ENCODE measurements at regions not wholly inside any gene's neighbourhood (a gene's known extent, or its start where the extent isn't known, plus 50 kb on each side); places are given as distances from the start of the nearest gene placed in this dataset.

DNA sequence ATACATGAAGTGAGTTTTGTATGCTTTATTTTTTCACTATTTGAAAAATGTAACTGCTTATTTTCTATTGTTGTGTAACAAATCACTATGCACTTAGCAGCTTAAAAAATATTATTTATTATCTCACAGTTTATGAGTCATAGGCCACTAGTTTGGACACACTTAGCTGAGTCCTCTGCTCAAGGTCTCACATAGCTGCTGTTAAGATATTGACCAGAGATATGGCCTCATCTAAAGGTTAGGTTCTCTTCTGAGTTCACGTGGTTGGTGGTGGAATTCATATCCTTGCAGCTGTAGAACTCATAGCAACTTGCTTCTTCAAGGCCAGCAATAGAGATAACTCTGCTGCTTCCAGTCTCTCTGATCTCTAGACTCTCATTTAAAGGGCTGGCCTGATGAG is 534.4 kb downstream of the SPRY1 start:
- Histone ChIP-seq H3K9me3 (ENCODE audit: control extremely low read depth in 1 of 3, control insufficient read depth in 2 of 3, insufficient read depth in 1 of 3, low read length in 2 of 3) (no peaks in the 10 kb centered on the region), H4K20me1 (ENCODE audit: control insufficient read depth, insufficient read depth, low read length, poor library complexity, severe bottlenecking) (no peaks in the 10 kb centered on the region), H3K4me3 (ENCODE audit: control extremely low read depth in 1 of 5, extremely low read depth in 1 of 5, insufficient read depth in 1 of 5, low read depth in 2 of 5, low read length in 4 of 5) (no peak overlapping the region), H3K36me3 (replicated peaks in 1 of 2; ENCODE audit: control extremely low read depth in 1 of 2, control insufficient read depth in 1 of 2, extremely low read depth in 1 of 2, insufficient read depth in 2 of 2, low read length in 1 of 2) (no peaks in the 10 kb centered on the region), H3K27ac (ENCODE audit: low read length in 2 of 2) (no peak overlapping the region), H2AFZ (ENCODE audit: insufficient read depth, low read depth, low read length, poor library complexity, severe bottlenecking) (no peak overlapping the region), H3K9ac (ENCODE audit: low read length) (no peak overlapping the region), H3K79me2 (ENCODE audit: control insufficient read depth, insufficient read depth, low read length) (no peaks in the 10 kb centered on the region), H3K4me2 (replicated peaks; ENCODE audit: low read depth, low read length, poor library complexity, severe bottlenecking) (no peak overlapping the region), H3K27me3 (replicated peaks in 1 of 4; ENCODE audit: control extremely low read depth in 1 of 4, control insufficient read depth in 3 of 4, insufficient read depth in 4 of 4, low read length in 3 of 4) (no peaks in the 10 kb centered on the region), H3K4me1 (ENCODE audit: control insufficient read depth in 2 of 2, insufficient read depth in 2 of 2, low read length in 2 of 2) (no peaks in the 10 kb centered on the region)
- no peak overlapping the region for H3K4me3 Mint-ChIP-seq
- no peak overlapping the region for H3K27ac Mint-ChIP-seq
- no peaks in the 10 kb centered on the region for H3K4me1 Mint-ChIP-seq
- DNase-seq (no peak), ATAC-seq (ENCODE audit: low read depth) (no peak)
- peaks cover 2% of the 10 kb centered on the region for H3K9me3 Mint-ChIP-seq (ENCODE audit: insufficient read depth)
- TF ChIP-seq, protein P1, sequence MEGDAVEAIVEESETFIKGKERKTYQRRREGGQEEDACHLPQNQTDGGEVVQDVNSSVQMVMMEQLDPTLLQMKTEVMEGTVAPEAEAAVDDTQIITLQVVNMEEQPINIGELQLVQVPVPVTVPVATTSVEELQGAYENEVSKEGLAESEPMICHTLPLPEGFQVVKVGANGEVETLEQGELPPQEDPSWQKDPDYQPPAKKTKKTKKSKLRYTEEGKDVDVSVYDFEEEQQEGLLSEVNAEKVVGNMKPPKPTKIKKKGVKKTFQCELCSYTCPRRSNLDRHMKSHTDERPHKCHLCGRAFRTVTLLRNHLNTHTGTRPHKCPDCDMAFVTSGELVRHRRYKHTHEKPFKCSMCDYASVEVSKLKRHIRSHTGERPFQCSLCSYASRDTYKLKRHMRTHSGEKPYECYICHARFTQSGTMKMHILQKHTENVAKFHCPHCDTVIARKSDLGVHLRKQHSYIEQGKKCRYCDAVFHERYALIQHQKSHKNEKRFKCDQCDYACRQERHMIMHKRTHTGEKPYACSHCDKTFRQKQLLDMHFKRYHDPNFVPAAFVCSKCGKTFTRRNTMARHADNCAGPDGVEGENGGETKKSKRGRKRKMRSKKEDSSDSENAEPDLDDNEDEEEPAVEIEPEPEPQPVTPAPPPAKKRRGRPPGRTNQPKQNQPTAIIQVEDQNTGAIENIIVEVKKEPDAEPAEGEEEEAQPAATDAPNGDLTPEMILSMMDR (IDR thresholded peaks at IDR 0.05) = no peak
- TF ChIP-seq EZH2 (IDR thresholded peaks at IDR 0.05; ENCODE audit: borderline replicate concordance, insufficient read depth, low read depth, low read length, poor library complexity, severe bottlenecking) = no peak
- ChIA-PET CTCF (no interaction called here), POLR2A (no interaction called here)
- no peaks in the 10 kb centered on the region for H3K27me3 Mint-ChIP-seq
- intact Hi-C loops (cut with micrococcal nuclease) = no loop called here
- WGBS (ENCODE audit: insufficient coverage) = no CpG with 5 or more reads among the region's 1 CpG

DNA sequence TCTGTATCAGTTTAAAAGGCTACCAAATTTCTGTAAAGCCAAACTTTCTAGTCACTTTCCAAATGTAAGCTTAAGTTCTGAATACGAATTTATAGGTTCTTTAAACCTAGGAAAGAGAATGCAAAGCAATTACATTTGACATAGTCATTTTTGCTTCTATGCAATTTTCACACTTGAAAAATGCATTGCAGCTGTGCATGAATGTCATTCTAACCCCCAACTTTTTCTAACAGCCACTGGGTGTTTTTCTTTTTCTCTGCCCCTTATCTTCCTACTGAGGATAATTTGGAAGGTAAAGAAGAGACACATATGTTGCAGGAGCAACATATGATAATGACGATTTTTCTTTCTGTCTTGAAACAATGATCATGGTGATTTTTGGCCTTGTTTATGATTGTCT is 537.5 kb downstream of the SPRY1 start:
- H3K27ac Mint-ChIP-seq = no peak overlapping the region
- intact Hi-C loops (cut with micrococcal nuclease) = no loop called here
- CTCF ChIA-PET = no interaction called here
- POLR2A ChIA-PET = no interaction called here
- Histone ChIP-seq H3K4me1 (ENCODE audit: control insufficient read depth in 2 of 2, insufficient read depth in 2 of 2, low read length in 2 of 2) (no peaks in the 10 kb centered on the region), H3K4me2 (replicated peaks; ENCODE audit: low read depth, low read length, poor library complexity, severe bottlenecking) (no peak overlapping the region), H3K27me3 (replicated peaks in 1 of 4; ENCODE audit: control extremely low read depth in 1 of 4, control insufficient read depth in 3 of 4, insufficient read depth in 4 of 4, low read length in 3 of 4) (no peaks in the 10 kb centered on the region), H2AFZ (ENCODE audit: insufficient read depth, low read depth, low read length, poor library complexity, severe bottlenecking) (no peak overlapping the region), H3K9ac (ENCODE audit: low read length) (no peak overlapping the region), H3K36me3 (replicated peaks in 1 of 2; ENCODE audit: control extremely low read depth in 1 of 2, control insufficient read depth in 1 of 2, extremely low read depth in 1 of 2, insufficient read depth in 2 of 2, low read length in 1 of 2) (no peaks in the 10 kb centered on the region), H3K9me3 (ENCODE audit: control extremely low read depth in 1 of 3, control insufficient read depth in 2 of 3, insufficient read depth in 1 of 3, low read length in 2 of 3) (no peaks in the 10 kb centered on the region), H3K27ac (ENCODE audit: low read length in 2 of 2) (no peak overlapping the region), H3K4me3 (ENCODE audit: control extremely low read depth in 1 of 5, extremely low read depth in 1 of 5, insufficient read depth in 1 of 5, low read depth in 2 of 5, low read length in 4 of 5) (no peak overlapping the region), H3K79me2 (ENCODE audit: control insufficient read depth, insufficient read depth, low read length) (no peaks in the 10 kb centered on the region), H4K20me1 (ENCODE audit: control insufficient read depth, insufficient read depth, low read length, poor library complexity, severe bottlenecking) (no peaks in the 10 kb centered on the region)
- no peak overlapping the region for H3K4me3 Mint-ChIP-seq
- no CpG with 5 or more reads among the region's 2 CpGs for WGBS (ENCODE audit: insufficient coverage)
- H3K9me3 Mint-ChIP-seq (ENCODE audit: insufficient read depth) = peaks cover 2% of the 10 kb centered on the region
- no peak for TF ChIP-seq EZH2 (IDR thresholded peaks at IDR 0.05; ENCODE audit: borderline replicate concordance, insufficient read depth, low read depth, low read length, poor library complexity, severe bottlenecking)
- H3K4me1 Mint-ChIP-seq = no peaks in the 10 kb centered on the region
- no peaks in the 10 kb centered on the region for H3K27me3 Mint-ChIP-seq
- DNase-seq = no peak
- ATAC-seq (ENCODE audit: low read depth) = no peak

All from B cell (primary cell).